ENCODE measurements at regions not wholly inside any gene's neighbourhood (a gene's known extent, or its start where the extent isn't known, plus 50 kb on each side); places are given as distances from the start of the nearest gene placed in this dataset.

- CTCF ChIA-PET, result no interaction called here
- no peaks in the 10 kb centered on the region for H3K9me3 Mint-ChIP-seq
- no peaks in the 10 kb centered on the region for H3K27me3 Mint-ChIP-seq (ENCODE audit: low read depth)
- ATAC-seq (no peak), DNase-seq (ENCODE audit: low spot score) (no peak)
- TF ChIP-seq NFE2L1 (CRISPR knock-in tag; IDR thresholded peaks at IDR 0.05) (no peak), ZNF396 (CRISPR knock-in tag; IDR thresholded peaks at IDR 0.05; ENCODE audit: borderline replicate concordance) (no peak), TP53 (CRISPR knock-in tag; IDR thresholded peaks at IDR 0.05) (no peak), GRHL2 (CRISPR knock-in tag; IDR thresholded peaks at IDR 0.05; ENCODE audit: insufficient replicate concordance, severe bottlenecking) (no peak), ZNF671 (CRISPR knock-in tag; IDR thresholded peaks at IDR 0.05) (no peak), PRRX2 (CRISPR knock-in tag; IDR thresholded peaks at IDR 0.05) (no peak), ZNF512 (CRISPR knock-in tag; IDR thresholded peaks at IDR 0.05; ENCODE audit: borderline replicate concordance) (no peak), MYBL2 (CRISPR knock-in tag; IDR thresholded peaks at IDR 0.05) (no peak), KAT7 (CRISPR knock-in tag; IDR thresholded peaks at IDR 0.05; ENCODE audit: borderline replicate concordance) (no peak), FOXP1 (CRISPR knock-in tag; IDR thresholded peaks at IDR 0.05; ENCODE audit: borderline replicate concordance) (no peak), ZNF121 (CRISPR knock-in tag; IDR thresholded peaks at IDR 0.05) (no peak), ZNF416 (CRISPR knock-in tag; IDR thresholded peaks at IDR 0.05) (no peak), CREB1 (CRISPR knock-in tag; IDR thresholded peaks at IDR 0.05) (no peak), TEAD4 (CRISPR knock-in tag; IDR thresholded peaks at IDR 0.05) (no peak)
- POLR2A ChIA-PET, result no interaction called here
- H3K4me1 Mint-ChIP-seq, result no peaks in the 10 kb centered on the region
- H3K36me3 Mint-ChIP-seq, result no peaks in the 10 kb centered on the region
- H3K27ac Mint-ChIP-seq, result no peak overlapping the region
- no peak overlapping the region for H3K4me3 Mint-ChIP-seq
Measured at GRCh38 chr10:106440767-106441166, 723.7 kb downstream of the SORCS1 start.

- ATAC-seq (no peak), DNase-seq (ENCODE audit: low spot score) (no peak)
- Mint-ChIP-seq H3K4me1 (no peaks in the 10 kb centered on the region), H3K4me3 (no peak overlapping the region), H3K9me3 (peaks cover 1% of the 10 kb centered on the region), H3K27me3 (ENCODE audit: low read depth) (no peaks in the 10 kb centered on the region), H3K27ac (no peak overlapping the region), H3K36me3 (no peaks in the 10 kb centered on the region)
- no peak for TF ChIP-seq USF1 (CRISPR knock-in tag; IDR thresholded peaks at IDR 0.05)
- TF ChIP-seq KAT7 (CRISPR knock-in tag; IDR thresholded peaks at IDR 0.05; ENCODE audit: borderline replicate concordance), result no peak
- no peak for TF ChIP-seq ELF4 (CRISPR knock-in tag; IDR thresholded peaks at IDR 0.05; ENCODE audit: low read depth)
- no peak for TF ChIP-seq ZNF219 (CRISPR knock-in tag; IDR thresholded peaks at IDR 0.05; ENCODE audit: borderline replicate concordance)
- no peak for TF ChIP-seq ZNF121 (CRISPR knock-in tag; IDR thresholded peaks at IDR 0.05)
- no peak for TF ChIP-seq TEAD4 (CRISPR knock-in tag; IDR thresholded peaks at IDR 0.05)
- no peak for TF ChIP-seq ARID4B (CRISPR knock-in tag; IDR thresholded peaks at IDR 0.05; ENCODE audit: borderline replicate concordance)
- POLR2A ChIA-PET, result no interaction called here
- CTCF ChIA-PET, result no interaction called here
Measured at GRCh38 chr10:106440355-106440754, 724.2 kb downstream of the SORCS1 start.

GRCh38 chr10:106439366-106439765, 725.1 kb downstream of the SORCS1 start:
- Mint-ChIP-seq H3K36me3 (no peaks in the 10 kb centered on the region), H3K4me3 (no peak overlapping the region), H3K27me3 (ENCODE audit: low read depth) (no peaks in the 10 kb centered on the region), H3K27ac (no peak overlapping the region), H3K9me3 (peaks cover 10% of the 10 kb centered on the region), H3K4me1 (no peaks in the 10 kb centered on the region)
- ChIA-PET CTCF (no interaction called here), POLR2A (no interaction called here)
- ATAC-seq (no peak), DNase-seq (ENCODE audit: low spot score) (no peak)
- TF ChIP-seq JAZF1 (CRISPR knock-in tag; IDR thresholded peaks at IDR 0.05) (no peak), IRF1 (CRISPR knock-in tag; IDR thresholded peaks at IDR 0.05) (no peak), STAT6 (CRISPR knock-in tag; conservative IDR thresholded peaks at IDR 0.05; ENCODE audit: low read depth) (no peak), PREB (CRISPR knock-in tag; IDR thresholded peaks at IDR 0.05; ENCODE audit: borderline replicate concordance) (no peak), ZNF416 (CRISPR knock-in tag; IDR thresholded peaks at IDR 0.05) (no peak), PRRX2 (CRISPR knock-in tag; IDR thresholded peaks at IDR 0.05) (no peak), CREM (CRISPR knock-in tag; IDR thresholded peaks at IDR 0.05) (no peak)
